ENCODE measurements at regions not wholly inside any gene's neighbourhood (a gene's known extent, or its start where the extent isn't known, plus 50 kb on each side); places are given as distances from the start of the nearest gene placed in this dataset.
"Not testable (repeated sequence)": the region's sequence is repeated elsewhere in the genome, so short reads cannot be mapped to it uniquely, and the experiment has no call there.

- no peak for DNase-seq
- H3K4me3 ChIP-seq (ENCODE audit: low read depth, low read length): no peak overlapping the region
- no peaks in the 10 kb centered on the region for H3K36me3 ChIP-seq
- H3K9me3 ChIP-seq (ENCODE audit: severe bottlenecking): peaks cover 4% of the 10 kb centered on the region
- H3K27me3 ChIP-seq (ENCODE audit: insufficient read depth, low read depth, severe bottlenecking): peaks cover 8% of the 10 kb centered on the region
- no peak for TF ChIP-seq CTCF (IDR thresholded peaks at IDR 0.05; ENCODE audit: low read depth, low read length)
- H3K27ac ChIP-seq: no peak overlapping the region
Observed at GRCh38 chrX:40872351-40872750, 137.0 kb upstream of the MED14 start.

GRCh38 chrX:40875476-40875875, 140.1 kb upstream of the MED14 start:
- Histone ChIP-seq H3K36me3 (no peaks in the 10 kb centered on the region), H3K27ac (no peak overlapping the region), H3K4me3 (ENCODE audit: low read depth, low read length) (no peak overlapping the region), H3K27me3 (ENCODE audit: insufficient read depth, low read depth, severe bottlenecking) (peaks cover 20% of the 10 kb centered on the region), H3K9me3 (ENCODE audit: severe bottlenecking) (peaks cover 4% of the 10 kb centered on the region)
- DNase-seq: no peak
- TF ChIP-seq CTCF (IDR thresholded peaks at IDR 0.05; ENCODE audit: low read depth, low read length): no peak

- no peak overlapping the region for H3K27ac ChIP-seq
Observed at GRCh38 chrX:40877887-40878286, 142.5 kb upstream of the MED14 start.

GRCh38 chrX:40878766-40879165, 143.4 kb upstream of the MED14 start:
- no peak for TF ChIP-seq CTCF (IDR thresholded peaks at IDR 0.05; ENCODE audit: low read depth, low read length)
- Histone ChIP-seq H3K27me3 (ENCODE audit: insufficient read depth, low read depth, severe bottlenecking) (peaks cover 22% of the 10 kb centered on the region), H3K36me3 (no peaks in the 10 kb centered on the region), H3K9me3 (ENCODE audit: severe bottlenecking) (no peaks in the 10 kb centered on the region), H3K4me3 (ENCODE audit: low read depth, low read length) (no peak overlapping the region), H3K27ac (no peak overlapping the region)
- DNase-seq: no peak

More at GRCh38 chrX:40877887-40878286, 142.5 kb upstream of the MED14 start:
- Histone ChIP-seq H3K27me3 (ENCODE audit: insufficient read depth, low read depth, severe bottlenecking) (peaks cover 18% of the 10 kb centered on the region), H3K36me3 (no peaks in the 10 kb centered on the region), H3K4me3 (ENCODE audit: low read depth, low read length) (no peak overlapping the region), H3K9me3 (ENCODE audit: severe bottlenecking) (no peaks in the 10 kb centered on the region)
- TF ChIP-seq CTCF (IDR thresholded peaks at IDR 0.05; ENCODE audit: low read depth, low read length): no peak
- no peak for DNase-seq

GRCh38 chrX:40879172-40879571, 143.8 kb upstream of the MED14 start:
- not testable (repeated sequence) for DNase-seq; H3K4me3 ChIP-seq (ENCODE audit: low read depth, low read length); H3K27ac ChIP-seq; H3K9me3 ChIP-seq (ENCODE audit: severe bottlenecking); H3K36me3 ChIP-seq
- peaks cover 22% of the 10 kb centered on the region for H3K27me3 ChIP-seq (ENCODE audit: insufficient read depth, low read depth, severe bottlenecking)

- no peak for DNase-seq
- no peak overlapping the region for H3K4me3 ChIP-seq (ENCODE audit: low read depth, low read length)
- peaks cover 22% of the 10 kb centered on the region for H3K27me3 ChIP-seq (ENCODE audit: insufficient read depth, low read depth, severe bottlenecking)
- H3K36me3 ChIP-seq: no peaks in the 10 kb centered on the region
- TF ChIP-seq CTCF (IDR thresholded peaks at IDR 0.05; ENCODE audit: low read depth, low read length): no peak
- H3K9me3 ChIP-seq (ENCODE audit: severe bottlenecking): no peaks in the 10 kb centered on the region
- H3K27ac ChIP-seq: no peak overlapping the region
Observed at GRCh38 chrX:40880712-40881111, 145.4 kb upstream of the MED14 start.
